NCI-H524 (cell line): ENCODE measurements at regions not wholly inside any gene's neighbourhood (a gene's known extent, or its start where the extent isn't known, plus 50 kb on each side); places are given as distances from the start of the nearest gene placed in this dataset.
"Not testable (repeated sequence)": the region's sequence is repeated elsewhere in the genome, so short reads cannot be mapped to it uniquely, and the experiment has no call there.

Experiments used
- DNase-seq, 2 experiments: peaks; one replicate each; lab custom pipeline; 2025; lab: John Stamatoyannopoulos, UW

GRCh38 chr3:71962561-71963240 is 177.8 kb upstream of the PROK2 start:
- DNase-seq: peak in 1 of 2 experiments; percentile 66

GRCh38 chr3:71961891-71962290 is 176.9 kb upstream of the PROK2 start:
- DNase-seq: no peak

- no peak for DNase-seq
These were observed 176.4 kb upstream of the PROK2 start for GRCh38 chr3:71961378-71961777.

- no peak for DNase-seq
These were observed 173.6 kb upstream of the PROK2 start for GRCh38 chr3:71958533-71958932.

GRCh38 chr3:71956716-71957115 is 171.8 kb upstream of the PROK2 start:
- peak; percentile 36 to 70 for DNase-seq

GRCh38 chr3:71956069-71956340 is 171.1 kb upstream of the PROK2 start:
- no peak for DNase-seq

- peak; percentile 88 to 95 for DNase-seq
These were observed 170.5 kb upstream of the PROK2 start for GRCh38 chr3:71955240-71956068.

- no peak for DNase-seq
These were observed 166.9 kb upstream of the PROK2 start for GRCh38 chr3:71951842-71952241.

GRCh38 chr3:71951361-71951760 is 166.4 kb upstream of the PROK2 start:
- DNase-seq: no peak

- DNase-seq: no peak
These were observed 164.5 kb upstream of the PROK2 start for GRCh38 chr3:71949442-71949841.

GRCh38 chr3:71944482-71945065 is 159.6 kb upstream of the PROK2 start:
- no peak for DNase-seq

GRCh38 chr3:71942432-71943187 is 157.7 kb upstream of the PROK2 start:
- DNase-seq: no peak

GRCh38 chr3:71940486-71940885 is 155.5 kb upstream of the PROK2 start:
- DNase-seq: no peak

- DNase-seq: not testable (repeated sequence)
These were observed 153.1 kb upstream of the PROK2 start for GRCh38 chr3:71938081-71938480.

- DNase-seq: no peak
These were observed 151.7 kb upstream of the PROK2 start for GRCh38 chr3:71936681-71937080.

GRCh38 chr3:71934520-71935270 is 149.7 kb upstream of the PROK2 start:
- DNase-seq: peak; percentile 45 to 83

GRCh38 chr3:71931922-71932321 is 147.0 kb upstream of the PROK2 start:
- DNase-seq: peak in 1 of 2 experiments; percentile 36

- DNase-seq: peak; percentile 96 to 98
These were observed 145.4 kb upstream of the PROK2 start for GRCh38 chr3:71930056-71930991.

GRCh38 chr3:71928212-71928611 is 143.3 kb upstream of the PROK2 start:
- DNase-seq: no peak

GRCh38 chr3:71927505-71928066 is 142.6 kb upstream of the PROK2 start:
- DNase-seq: no peak
